ENCODE measurements at regions not wholly inside any gene's neighbourhood (a gene's known extent, or its start where the extent isn't known, plus 50 kb on each side); places are given as distances from the start of the nearest gene placed in this dataset.

DNA sequence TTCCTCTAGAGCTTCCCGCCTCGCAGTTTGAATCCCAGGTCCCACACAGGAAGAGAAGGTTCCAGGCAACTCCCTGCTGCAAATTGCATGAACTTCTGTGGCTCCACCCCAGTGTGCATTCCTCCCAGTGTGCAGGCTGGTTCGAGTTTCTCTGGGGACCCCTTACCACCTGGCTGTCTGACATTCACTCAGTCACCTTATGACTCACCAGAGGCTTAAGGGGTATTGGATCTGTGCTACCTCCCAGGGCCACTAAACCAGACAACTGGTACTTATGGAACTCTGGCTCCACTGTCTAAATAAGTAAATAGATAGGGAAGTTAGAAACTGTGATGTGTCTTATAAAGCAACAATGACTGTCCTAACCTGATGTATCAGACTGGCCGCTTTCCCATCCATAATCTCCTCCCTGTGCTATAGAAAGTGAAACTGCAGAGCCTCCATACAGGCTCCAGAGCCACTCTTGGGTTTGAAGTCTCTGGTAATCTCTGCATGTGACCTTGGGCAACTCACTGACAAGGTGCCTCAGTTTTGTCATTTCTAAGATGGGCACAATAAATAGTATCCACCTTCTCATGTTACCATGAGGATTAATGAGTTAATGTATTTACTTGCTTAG, 720.6 kb downstream of the SEMA5A start:
- TF ChIP-seq, protein P1, sequence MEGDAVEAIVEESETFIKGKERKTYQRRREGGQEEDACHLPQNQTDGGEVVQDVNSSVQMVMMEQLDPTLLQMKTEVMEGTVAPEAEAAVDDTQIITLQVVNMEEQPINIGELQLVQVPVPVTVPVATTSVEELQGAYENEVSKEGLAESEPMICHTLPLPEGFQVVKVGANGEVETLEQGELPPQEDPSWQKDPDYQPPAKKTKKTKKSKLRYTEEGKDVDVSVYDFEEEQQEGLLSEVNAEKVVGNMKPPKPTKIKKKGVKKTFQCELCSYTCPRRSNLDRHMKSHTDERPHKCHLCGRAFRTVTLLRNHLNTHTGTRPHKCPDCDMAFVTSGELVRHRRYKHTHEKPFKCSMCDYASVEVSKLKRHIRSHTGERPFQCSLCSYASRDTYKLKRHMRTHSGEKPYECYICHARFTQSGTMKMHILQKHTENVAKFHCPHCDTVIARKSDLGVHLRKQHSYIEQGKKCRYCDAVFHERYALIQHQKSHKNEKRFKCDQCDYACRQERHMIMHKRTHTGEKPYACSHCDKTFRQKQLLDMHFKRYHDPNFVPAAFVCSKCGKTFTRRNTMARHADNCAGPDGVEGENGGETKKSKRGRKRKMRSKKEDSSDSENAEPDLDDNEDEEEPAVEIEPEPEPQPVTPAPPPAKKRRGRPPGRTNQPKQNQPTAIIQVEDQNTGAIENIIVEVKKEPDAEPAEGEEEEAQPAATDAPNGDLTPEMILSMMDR (IDR thresholded peaks at IDR 0.05), result no peak
- H3K4me1 Mint-ChIP-seq, result peaks cover 14% of the 10 kb centered on the region
- peaks cover 16% of the 10 kb centered on the region for H3K9me3 Mint-ChIP-seq
- no peak overlapping the region for H3K4me3 Mint-ChIP-seq
- H3K27me3 Mint-ChIP-seq (ENCODE audit: low read depth, poor library complexity), result no peaks in the 10 kb centered on the region
- no peak overlapping the region for H3K27ac Mint-ChIP-seq
- H3K36me3 Mint-ChIP-seq (ENCODE audit: low read depth), result no peaks in the 10 kb centered on the region
- no peak for DNase-seq

- no peaks in the 10 kb centered on the region for H3K36me3 Mint-ChIP-seq (ENCODE audit: low read depth)
- H3K27me3 Mint-ChIP-seq (ENCODE audit: low read depth, poor library complexity), result no peaks in the 10 kb centered on the region
- H3K4me3 Mint-ChIP-seq, result no peak overlapping the region
- peaks cover 12% of the 10 kb centered on the region for H3K9me3 Mint-ChIP-seq
- DNase-seq, result no peak
- H3K4me1 Mint-ChIP-seq, result peaks cover 14% of the 10 kb centered on the region
- TF ChIP-seq, protein P1 (IDR thresholded peaks at IDR 0.05), result no peak
- no peak overlapping the region for H3K27ac Mint-ChIP-seq
Measured at GRCh38 chr5:8826508-8826907, 719.4 kb downstream of the SEMA5A start.

DNA sequence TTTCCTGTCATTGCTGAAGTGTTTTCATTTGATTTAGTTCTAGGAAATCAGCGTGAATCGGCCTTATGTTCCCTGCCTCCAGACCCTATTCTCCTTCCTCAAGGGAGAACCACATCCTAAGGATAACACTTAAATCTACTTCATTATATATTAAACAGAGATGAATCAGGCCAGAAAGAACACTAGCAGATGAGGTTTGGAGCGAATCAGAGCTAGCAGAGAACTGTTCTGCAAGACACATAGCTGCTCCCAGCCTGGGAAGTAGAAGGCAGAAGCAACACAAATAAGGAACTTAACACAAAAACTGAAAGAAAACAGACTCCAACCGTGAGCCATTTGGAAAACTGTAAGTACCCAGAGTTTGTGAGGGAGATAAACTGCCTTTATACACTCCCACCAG, 718.2 kb downstream of the SEMA5A start:
- TF ChIP-seq, protein P1 (IDR thresholded peaks at IDR 0.05), result no peak
- no peak for DNase-seq
- Mint-ChIP-seq H3K27ac (no peak overlapping the region), H3K9me3 (peaks cover 1% of the 10 kb centered on the region), H3K4me1 (peaks cover 14% of the 10 kb centered on the region), H3K4me3 (no peak overlapping the region), H3K36me3 (ENCODE audit: low read depth) (no peaks in the 10 kb centered on the region), H3K27me3 (ENCODE audit: low read depth, poor library complexity) (no peaks in the 10 kb centered on the region)

DNA sequence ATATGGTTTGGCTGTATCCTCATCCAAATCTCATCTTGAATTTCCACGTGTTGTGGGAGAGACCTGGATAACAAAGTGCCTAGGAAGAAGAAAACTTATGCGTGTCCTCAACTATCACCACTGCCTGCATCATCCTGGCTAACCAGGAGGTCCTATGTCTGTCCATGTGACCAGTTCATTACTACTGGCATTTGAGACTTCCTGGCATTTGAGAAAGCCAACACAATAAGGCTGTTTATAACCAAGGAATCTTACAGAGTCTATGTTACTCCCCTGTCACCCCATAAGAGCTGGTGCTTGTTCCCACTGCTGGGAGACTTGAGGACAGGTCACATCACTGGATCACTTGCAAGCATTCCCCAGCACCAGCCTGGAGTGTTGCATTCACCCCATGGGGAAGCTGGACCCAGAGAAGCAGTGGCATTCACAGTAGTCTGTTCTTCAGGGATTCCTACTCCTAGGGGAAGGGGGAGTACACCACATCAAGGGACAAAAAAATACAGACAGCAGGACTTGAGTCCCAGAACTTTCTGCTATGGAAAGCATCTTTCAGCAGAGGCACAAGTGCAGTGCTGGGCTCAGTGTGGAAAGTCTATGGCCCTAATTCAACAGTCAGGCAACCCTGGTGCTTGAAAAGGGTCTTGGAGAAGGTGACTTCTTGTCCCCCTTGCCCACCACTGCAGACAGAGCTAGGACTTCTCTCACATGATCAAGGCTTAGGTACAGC, 717.1 kb downstream of the SEMA5A start:
- H3K4me3 Mint-ChIP-seq, result no peak overlapping the region
- no peak overlapping the region for H3K27ac Mint-ChIP-seq
- TF ChIP-seq, protein P1 (IDR thresholded peaks at IDR 0.05), result no peak
- H3K36me3 Mint-ChIP-seq (ENCODE audit: low read depth), result no peaks in the 10 kb centered on the region
- H3K27me3 Mint-ChIP-seq (ENCODE audit: low read depth, poor library complexity), result no peaks in the 10 kb centered on the region
- peaks cover 14% of the 10 kb centered on the region for H3K4me1 Mint-ChIP-seq
- H3K9me3 Mint-ChIP-seq, result no peaks in the 10 kb centered on the region
- no peak for DNase-seq

GRCh38 chr5:8829323-8830029, 716.4 kb downstream of the SEMA5A start:
- TF ChIP-seq, protein P1 (IDR thresholded peaks at IDR 0.05), result no peak
- peaks cover 14% of the 10 kb centered on the region for H3K4me1 Mint-ChIP-seq
- H3K4me3 Mint-ChIP-seq, result no peak overlapping the region
- H3K27me3 Mint-ChIP-seq (ENCODE audit: low read depth, poor library complexity), result no peaks in the 10 kb centered on the region
- H3K9me3 Mint-ChIP-seq, result no peaks in the 10 kb centered on the region
- no peak for DNase-seq
- no peaks in the 10 kb centered on the region for H3K36me3 Mint-ChIP-seq (ENCODE audit: low read depth)
- H3K27ac Mint-ChIP-seq, result no peak overlapping the region
